Calu3 (cell line): ENCODE measurements at regions not wholly inside any gene's neighbourhood (a gene's known extent, or its start where the extent isn't known, plus 50 kb on each side); places are given as distances from the start of the nearest gene placed in this dataset.

Source experiments
- BruUV-seq: library from RNA; stranded (reverse); fragments of 400-500 nt; replicated peaks from 2 replicates; lab custom pipeline; 2021; lab: Mats Ljungman, UMichigan
- CTCF ChIA-PET: fragments of 300-600 bp; sonication (Branson Sonifier 250); formaldehyde crosslinking; loops from one replicate; lab custom pipeline; 2022; ENCODE audit warnings: antibody characterized with exemption; lab: Charles Lee
- DNase-seq: peaks from one replicate; pipeline ENCODE4 v3.0.0; 2022
- H3K27ac Mint-ChIP-seq: one replicate; pipeline ENCODE4 v1.8.0; 2022; ENCODE audit warnings: mixed read lengths; ENCODE audit not compliant: unreplicated experiment
- H3K27me3 Mint-ChIP-seq: one replicate; pipeline ENCODE4 v1.8.0; 2022; ENCODE audit warnings: mixed read lengths; ENCODE audit not compliant: unreplicated experiment
- H3K36me3 Mint-ChIP-seq: one replicate; pipeline ENCODE4 v1.8.0; 2022; ENCODE audit warnings: mild to moderate bottlenecking, moderate library complexity, mixed read lengths; ENCODE audit not compliant: insufficient read depth, unreplicated experiment
- H3K4me1 Mint-ChIP-seq: one replicate; pipeline ENCODE4 v1.8.0; 2022; ENCODE audit warnings: mild to moderate bottlenecking, low read depth, mixed read lengths; ENCODE audit not compliant: unreplicated experiment
- H3K4me3 Mint-ChIP-seq: one replicate; pipeline ENCODE4 v1.8.0; 2022; ENCODE audit warnings: mild to moderate bottlenecking, low read depth, moderate library complexity, mixed read lengths; ENCODE audit not compliant: unreplicated experiment
- H3K9me3 Mint-ChIP-seq: one replicate; pipeline ENCODE4 v1.8.0; 2022; ENCODE audit warnings: low read depth, mixed read lengths; ENCODE audit not compliant: unreplicated experiment
- intact Hi-C: fragments of 100-400 bp; cut with micrococcal nuclease; formaldehyde crosslinking; loops from one replicate; pipeline ENCODE4 v1.10.0; 2022; ENCODE audit not compliant: unreplicated experiment
- TF ChIP-seq, protein P1 (sequence below): fragments of 200-600 bp; IDR thresholded peaks from one replicate; pipeline ENCODE4 v1.8.0; 2022; ENCODE audit warnings: antibody characterized with exemption; ENCODE audit not compliant: unreplicated experiment

DNA sequence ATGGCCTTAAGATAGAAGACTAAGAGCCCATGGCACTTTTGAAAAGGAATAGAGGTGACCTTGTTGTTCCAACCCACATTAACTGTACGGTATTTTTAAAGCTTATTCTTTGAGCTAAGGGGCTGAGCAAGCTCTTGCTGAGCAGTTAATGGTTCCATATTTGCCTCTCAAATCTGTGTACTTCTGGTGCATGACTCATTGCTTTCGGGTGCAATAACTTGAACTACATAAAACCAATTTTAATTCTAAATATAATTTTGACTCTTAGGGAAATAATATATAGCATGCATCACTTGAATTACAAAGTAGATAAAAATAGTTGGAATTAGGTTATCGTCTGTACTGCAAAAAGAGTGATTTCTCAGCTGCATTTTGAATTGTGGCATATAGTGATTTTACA lies 348.1 kb upstream of the CITED2 start:
- no peaks in the 10 kb centered on the region for H3K4me1 Mint-ChIP-seq
- DNase-seq: no peak
- H3K27ac Mint-ChIP-seq: no peak overlapping the region
- H3K9me3 Mint-ChIP-seq: no peaks in the 10 kb centered on the region
- intact Hi-C loops: no loop called here
- no peaks in the 10 kb centered on the region for H3K36me3 Mint-ChIP-seq
- TF ChIP-seq, protein P1, sequence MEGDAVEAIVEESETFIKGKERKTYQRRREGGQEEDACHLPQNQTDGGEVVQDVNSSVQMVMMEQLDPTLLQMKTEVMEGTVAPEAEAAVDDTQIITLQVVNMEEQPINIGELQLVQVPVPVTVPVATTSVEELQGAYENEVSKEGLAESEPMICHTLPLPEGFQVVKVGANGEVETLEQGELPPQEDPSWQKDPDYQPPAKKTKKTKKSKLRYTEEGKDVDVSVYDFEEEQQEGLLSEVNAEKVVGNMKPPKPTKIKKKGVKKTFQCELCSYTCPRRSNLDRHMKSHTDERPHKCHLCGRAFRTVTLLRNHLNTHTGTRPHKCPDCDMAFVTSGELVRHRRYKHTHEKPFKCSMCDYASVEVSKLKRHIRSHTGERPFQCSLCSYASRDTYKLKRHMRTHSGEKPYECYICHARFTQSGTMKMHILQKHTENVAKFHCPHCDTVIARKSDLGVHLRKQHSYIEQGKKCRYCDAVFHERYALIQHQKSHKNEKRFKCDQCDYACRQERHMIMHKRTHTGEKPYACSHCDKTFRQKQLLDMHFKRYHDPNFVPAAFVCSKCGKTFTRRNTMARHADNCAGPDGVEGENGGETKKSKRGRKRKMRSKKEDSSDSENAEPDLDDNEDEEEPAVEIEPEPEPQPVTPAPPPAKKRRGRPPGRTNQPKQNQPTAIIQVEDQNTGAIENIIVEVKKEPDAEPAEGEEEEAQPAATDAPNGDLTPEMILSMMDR: no peak
- CTCF ChIA-PET: no interaction called here
- no TSS peak for BruUV-seq
- no peak overlapping the region for H3K4me3 Mint-ChIP-seq
- no peaks in the 10 kb centered on the region for H3K27me3 Mint-ChIP-seq

DNA sequence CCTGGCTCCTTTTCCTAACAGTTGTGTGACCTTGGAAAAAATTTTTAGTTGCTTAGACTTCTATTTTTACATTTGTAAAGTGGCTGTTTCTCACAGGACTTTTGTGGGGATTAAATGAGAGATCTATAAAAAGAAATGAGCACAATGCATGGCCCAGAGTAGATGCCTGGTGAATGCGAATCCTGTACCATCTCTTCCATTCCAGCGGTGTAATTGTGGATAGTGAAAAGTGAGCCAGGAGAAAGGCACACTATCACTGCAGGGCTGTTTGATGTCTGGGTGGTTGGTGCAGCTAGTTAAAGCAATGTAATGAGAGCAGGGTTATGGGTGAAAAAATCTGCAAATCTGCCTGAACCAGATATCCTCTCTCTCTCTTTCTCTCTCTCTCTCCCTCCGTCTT lies 347.5 kb upstream of the CITED2 start:
- CTCF ChIA-PET: no interaction called here
- no peaks in the 10 kb centered on the region for H3K27me3 Mint-ChIP-seq
- TF ChIP-seq, protein P1: no peak
- BruUV-seq: no TSS peak
- no peaks in the 10 kb centered on the region for H3K9me3 Mint-ChIP-seq
- H3K27ac Mint-ChIP-seq: no peak overlapping the region
- no peaks in the 10 kb centered on the region for H3K36me3 Mint-ChIP-seq
- H3K4me3 Mint-ChIP-seq: no peak overlapping the region
- H3K4me1 Mint-ChIP-seq: no peaks in the 10 kb centered on the region
- intact Hi-C loops: no loop called here
- no peak for DNase-seq

DNA sequence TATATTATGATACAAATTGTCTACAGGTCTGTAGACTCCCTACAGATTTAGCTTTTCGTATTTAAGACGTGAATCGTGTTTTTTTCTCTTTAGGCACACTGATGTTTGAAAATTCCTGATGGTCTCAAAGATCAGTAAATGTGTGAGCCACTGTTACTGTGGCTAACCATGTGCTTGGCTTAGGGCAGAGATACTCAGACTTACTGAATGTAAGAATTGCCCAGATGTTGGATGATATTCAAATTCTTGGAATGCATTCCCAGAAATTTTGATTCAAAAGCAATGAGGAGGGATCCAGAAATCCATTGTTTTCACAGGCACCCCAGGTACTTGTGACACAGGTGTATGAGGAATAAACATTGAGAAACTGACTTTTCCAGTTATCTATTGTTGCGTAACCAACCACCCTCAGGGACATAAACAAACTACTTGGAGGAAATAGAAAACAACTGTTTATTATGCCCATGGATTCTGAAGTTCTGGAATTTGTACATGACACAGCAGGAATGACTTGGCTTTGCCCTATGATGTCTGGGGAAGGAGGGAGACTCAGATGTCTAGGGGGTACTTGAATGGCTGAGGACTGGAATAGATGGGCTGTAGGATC lies 339.6 kb upstream of the CITED2 start:
- H3K27ac Mint-ChIP-seq: peak overlapping the region; percentile 25
- BruUV-seq: no TSS peak

GRCh38 chr6:139713424-139713823 lies 339.0 kb upstream of the CITED2 start:
- Mint-ChIP-seq H3K4me3 (no peak overlapping the region), H3K4me1 (peaks cover 11% of the 10 kb centered on the region), H3K9me3 (no peaks in the 10 kb centered on the region), H3K36me3 (no peaks in the 10 kb centered on the region), H3K27ac (peak overlapping the region; percentile 25), H3K27me3 (no peaks in the 10 kb centered on the region)
- CTCF ChIA-PET: no interaction called here
- TF ChIP-seq, protein P1: no peak
- intact Hi-C loops: no loop called here
- BruUV-seq: no TSS peak
- no peak for DNase-seq

More for the DNA sequence above, 339.6 kb upstream of the CITED2 start:
- H3K27me3 Mint-ChIP-seq: no peaks in the 10 kb centered on the region
- TF ChIP-seq, protein P1: no peak
- no peak for DNase-seq
- H3K4me3 Mint-ChIP-seq: no peak overlapping the region
- H3K4me1 Mint-ChIP-seq: peaks cover 11% of the 10 kb centered on the region
- H3K9me3 Mint-ChIP-seq: no peaks in the 10 kb centered on the region
- intact Hi-C loops: no loop called here
- CTCF ChIA-PET: no interaction called here
- H3K36me3 Mint-ChIP-seq: no peaks in the 10 kb centered on the region
